ENCODE measurements at regions not wholly inside any gene's neighbourhood (a gene's known extent, or its start where the extent isn't known, plus 50 kb on each side); places are given as distances from the start of the nearest gene placed in this dataset.

DNA sequence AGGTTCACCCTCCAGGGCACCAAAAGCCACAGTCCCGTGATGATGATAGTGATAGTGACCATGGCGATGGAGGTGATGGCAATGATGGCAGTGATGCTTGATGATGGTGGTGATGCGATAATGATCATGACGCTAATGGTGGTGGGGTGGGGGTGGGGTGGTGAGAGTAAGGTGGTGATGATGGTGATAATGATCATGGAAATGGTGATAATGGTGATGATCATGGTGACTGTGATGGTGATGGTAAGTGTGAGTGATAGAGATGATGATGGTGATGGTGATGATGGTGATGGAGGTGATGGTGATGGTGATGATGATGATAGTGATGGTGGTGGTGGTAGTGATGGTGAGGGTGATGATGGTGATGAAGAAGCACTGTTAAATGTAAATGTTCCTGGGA, 96.9 kb downstream of the SYNE3 start:
- no peak for DNase-seq
- in situ Hi-C loops (cut with MboI; ENCODE audit: low pct_unique_long_range_greater_than_20kb, low sequenced_read_pairs) = no loop called here

- DNase-seq = no peak
- in situ Hi-C loops (cut with MboI; ENCODE audit: low pct_unique_long_range_greater_than_20kb, low sequenced_read_pairs) = no loop called here
Measured at GRCh38 chr14:95418858-95419257, 97.6 kb downstream of the SYNE3 start.

DNA sequence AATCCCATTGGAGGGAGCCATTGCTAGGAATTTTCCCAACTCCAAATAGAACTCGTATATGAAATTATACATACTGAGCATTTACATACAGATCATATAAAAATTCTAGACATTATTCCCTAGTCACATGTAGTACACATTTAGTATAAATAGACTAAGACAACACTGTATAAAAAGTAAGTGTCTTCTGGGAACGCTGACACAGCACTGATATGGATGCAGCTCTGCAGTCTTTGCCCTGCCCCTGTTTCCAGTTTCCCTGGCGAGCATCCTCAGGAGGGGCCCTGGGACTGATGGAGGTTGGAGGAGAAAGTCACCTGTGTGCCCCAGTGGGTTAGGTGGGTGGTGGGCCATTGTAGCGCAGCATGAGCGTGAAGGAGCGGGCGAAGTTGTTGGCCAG, 97.8 kb upstream of the CLMN start:
- DNase-seq = no peak
- in situ Hi-C loops (cut with MboI; ENCODE audit: low pct_unique_long_range_greater_than_20kb, low sequenced_read_pairs) = no loop called here

DNA sequence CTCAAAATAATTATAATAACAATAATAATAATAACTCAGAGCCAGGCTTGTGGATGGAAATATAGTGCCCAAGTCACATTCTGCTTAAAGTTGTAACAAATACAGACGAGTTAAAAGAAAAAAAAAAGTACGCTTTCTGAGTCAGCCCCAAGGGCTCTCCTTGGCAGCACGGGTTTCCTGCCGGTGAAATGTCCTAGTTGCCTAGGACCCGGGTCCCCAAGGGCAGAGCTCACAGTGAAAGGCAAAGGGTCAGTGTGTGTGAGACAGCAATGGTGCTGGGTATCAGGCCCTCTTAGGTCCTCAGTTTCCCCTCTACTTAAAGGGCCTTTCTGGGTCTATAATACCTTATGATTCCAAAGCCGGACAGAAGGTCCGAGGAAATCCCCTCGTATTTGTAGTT, 96.3 kb upstream of the CLMN start:
- no peak for DNase-seq
- in situ Hi-C loops (cut with MboI; ENCODE audit: low pct_unique_long_range_greater_than_20kb, low sequenced_read_pairs) = no loop called here

GRCh38 chr14:95413289-95414215, 93.8 kb upstream of the CLMN start:
- in situ Hi-C loops (cut with MboI; ENCODE audit: low pct_unique_long_range_greater_than_20kb, low sequenced_read_pairs) = no loop called here
- DNase-seq = no peak

DNA sequence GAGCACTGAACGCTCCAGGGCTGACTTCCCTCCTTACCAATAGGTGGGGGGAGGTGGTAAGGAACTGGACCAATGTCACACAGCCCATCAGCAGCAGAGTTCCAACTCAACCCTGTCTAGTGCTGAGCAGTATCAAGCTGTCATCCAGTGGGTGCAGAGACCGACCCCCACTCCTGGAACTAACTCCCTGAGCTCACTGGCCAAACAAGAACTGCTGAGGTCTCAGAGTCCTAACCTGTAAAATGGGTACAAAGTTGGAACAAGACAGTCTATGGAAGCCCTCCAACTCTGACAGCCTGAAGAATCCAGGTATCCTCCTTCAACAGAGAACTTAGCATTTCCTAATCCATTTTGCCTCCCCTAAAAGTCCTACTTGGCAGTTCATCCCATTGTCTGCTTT, 91.1 kb upstream of the CLMN start:
- DNase-seq = no peak
- in situ Hi-C loops (cut with MboI; ENCODE audit: low pct_unique_long_range_greater_than_20kb, low sequenced_read_pairs) = no loop called here

- no peak for DNase-seq
- in situ Hi-C loops (cut with MboI; ENCODE audit: low pct_unique_long_range_greater_than_20kb, low sequenced_read_pairs) = no loop called here
Measured at GRCh38 chr14:95409477-95410272, 90.0 kb upstream of the CLMN start.

DNA sequence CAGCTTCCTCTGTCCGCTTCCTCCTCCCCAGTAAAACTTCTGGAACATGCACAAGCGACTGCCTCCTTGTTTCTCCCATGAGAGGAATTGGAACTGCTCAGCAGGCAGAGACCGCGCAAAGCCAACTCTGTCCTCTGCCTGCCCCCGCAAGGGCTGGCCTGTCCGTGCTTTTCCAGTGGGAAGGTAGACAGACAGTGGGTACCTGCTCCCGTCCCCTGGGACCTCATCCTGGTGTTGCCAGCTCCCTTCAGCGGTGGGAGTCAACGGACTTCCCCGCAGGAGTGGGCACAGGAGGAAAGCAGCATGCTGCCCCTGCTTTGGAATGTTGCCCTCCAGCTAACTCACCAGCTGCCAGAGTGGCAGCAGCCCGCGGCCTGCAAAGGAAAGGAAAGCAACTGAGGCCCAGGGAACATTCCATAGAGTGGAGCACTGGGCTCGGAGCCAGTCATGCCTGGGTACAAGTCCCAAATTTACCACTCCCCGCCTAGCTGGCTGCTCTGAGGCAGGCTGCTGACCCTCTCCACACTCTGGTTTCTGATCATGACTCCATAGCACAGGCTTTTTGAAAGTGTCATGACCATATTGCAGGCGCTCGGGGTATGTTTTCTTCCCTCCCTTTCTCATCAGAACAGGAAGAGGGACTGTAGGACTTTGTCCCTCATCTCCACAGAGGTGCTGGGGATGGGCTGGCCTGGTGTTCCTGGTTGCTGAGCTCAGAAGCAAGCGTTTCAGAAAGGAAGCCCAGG, 89.2 kb upstream of the CLMN start:
- in situ Hi-C loops (cut with MboI; ENCODE audit: low pct_unique_long_range_greater_than_20kb, low sequenced_read_pairs) = no loop called here
- DNase-seq = no peak

- in situ Hi-C loops (cut with MboI; ENCODE audit: low pct_unique_long_range_greater_than_20kb, low sequenced_read_pairs) = no loop called here
Measured at GRCh38 chr14:95407354-95407753, 87.6 kb upstream of the CLMN start.

DNA sequence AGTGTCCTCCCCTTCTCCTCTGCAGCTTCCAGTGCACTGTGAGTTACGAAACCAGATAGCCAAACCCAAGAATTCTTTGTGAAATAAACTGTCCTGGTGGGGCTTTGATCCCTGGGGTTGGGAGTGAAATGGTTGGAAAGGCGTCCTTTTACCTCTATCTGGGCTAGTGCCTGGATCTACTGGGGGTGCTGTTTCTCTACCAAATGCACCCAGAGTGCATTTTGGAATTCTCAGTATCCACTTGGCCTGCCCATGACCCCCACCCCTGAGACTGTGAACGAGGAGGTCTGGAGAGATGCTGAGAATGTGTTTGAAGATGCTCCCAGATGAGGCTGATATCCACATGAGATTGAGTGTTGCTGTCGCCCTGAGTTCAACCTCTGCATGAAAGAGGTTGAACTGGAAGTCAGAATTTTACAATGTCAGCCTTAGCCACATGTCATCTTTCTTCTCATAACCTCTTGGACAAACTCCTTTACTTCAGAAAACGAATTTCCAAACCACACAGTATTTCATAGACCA, 87.1 kb upstream of the CLMN start:
- DNase-seq = no peak
- in situ Hi-C loops (cut with MboI; ENCODE audit: low pct_unique_long_range_greater_than_20kb, low sequenced_read_pairs) = no loop called here

More at GRCh38 chr14:95407354-95407753, 87.6 kb upstream of the CLMN start:
- no peak for DNase-seq

- in situ Hi-C loops (cut with MboI; ENCODE audit: low pct_unique_long_range_greater_than_20kb, low sequenced_read_pairs) = no loop called here
- DNase-seq = no peak
Measured at GRCh38 chr14:95404583-95404982, 84.9 kb upstream of the CLMN start.

DNA sequence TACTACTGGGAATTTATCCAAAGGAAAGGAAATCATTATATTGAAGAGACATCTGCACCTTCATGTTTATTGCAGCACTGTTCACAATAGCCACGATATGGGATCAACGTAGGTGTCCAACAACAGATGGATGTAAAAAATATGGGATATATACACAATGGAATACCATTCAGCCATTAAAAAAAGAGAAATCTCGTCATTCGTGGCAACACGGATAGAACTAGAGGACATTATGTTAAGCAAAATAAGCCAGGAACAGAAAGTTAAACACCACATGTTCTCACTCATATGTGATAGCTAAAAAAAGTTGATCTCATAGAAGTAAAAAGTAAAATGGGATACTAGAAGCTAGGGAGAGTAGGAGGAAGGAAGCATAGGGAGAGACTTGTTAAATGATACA, 82.9 kb upstream of the CLMN start:
- DNase-seq = no peak
- in situ Hi-C loops (cut with MboI; ENCODE audit: low pct_unique_long_range_greater_than_20kb, low sequenced_read_pairs) = no loop called here

- DNase-seq = no peak
- in situ Hi-C loops (cut with MboI; ENCODE audit: low pct_unique_long_range_greater_than_20kb, low sequenced_read_pairs) = no loop called here
Measured at GRCh38 chr14:95402176-95402575, 82.5 kb upstream of the CLMN start.

DNA sequence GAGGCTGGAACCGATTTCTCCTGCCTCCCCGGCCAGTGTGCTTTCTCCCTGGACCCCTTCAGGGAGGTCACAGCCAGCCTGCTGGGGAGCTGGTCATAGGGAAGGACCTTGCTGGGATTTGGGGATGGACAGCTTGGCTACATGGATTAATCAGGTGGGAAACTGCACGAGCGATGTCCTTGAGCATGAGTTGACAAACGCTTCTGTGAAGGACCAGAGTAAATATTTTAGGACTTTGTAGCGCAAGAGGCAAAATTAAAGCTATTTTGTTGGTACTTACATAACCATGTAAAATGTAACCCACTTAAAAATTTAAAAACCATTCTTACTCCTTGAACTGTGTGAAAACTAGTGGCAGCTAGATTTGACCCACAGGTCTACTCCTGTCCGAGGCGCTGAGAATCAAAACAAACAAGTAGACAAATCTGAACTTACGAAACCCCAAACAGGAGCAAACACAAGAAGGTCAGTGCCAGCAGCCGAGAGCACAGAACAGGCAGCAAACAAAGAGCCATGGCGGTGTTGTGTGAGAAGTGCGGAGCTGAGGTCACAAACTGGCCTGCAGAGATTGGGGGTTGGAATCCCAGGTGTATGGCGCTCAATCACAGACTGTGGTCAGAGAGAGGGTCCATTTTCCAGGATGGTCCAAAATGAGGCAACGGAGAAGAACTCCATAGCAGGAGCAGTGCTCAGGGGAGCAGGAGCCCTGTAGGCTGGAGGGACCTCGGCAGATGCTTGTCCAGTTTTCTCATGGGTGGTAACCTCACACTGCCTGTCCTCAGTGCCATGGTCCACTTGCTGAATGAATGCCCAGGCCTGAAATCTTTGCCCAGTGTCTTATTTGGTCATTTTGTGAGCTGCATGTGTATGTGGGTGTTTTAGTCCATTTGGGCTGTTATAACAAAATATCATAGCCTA, 79.2 kb upstream of the CLMN start:
- in situ Hi-C loops (cut with MboI; ENCODE audit: low pct_unique_long_range_greater_than_20kb, low sequenced_read_pairs) = no loop called here
- DNase-seq = no peak

DNA sequence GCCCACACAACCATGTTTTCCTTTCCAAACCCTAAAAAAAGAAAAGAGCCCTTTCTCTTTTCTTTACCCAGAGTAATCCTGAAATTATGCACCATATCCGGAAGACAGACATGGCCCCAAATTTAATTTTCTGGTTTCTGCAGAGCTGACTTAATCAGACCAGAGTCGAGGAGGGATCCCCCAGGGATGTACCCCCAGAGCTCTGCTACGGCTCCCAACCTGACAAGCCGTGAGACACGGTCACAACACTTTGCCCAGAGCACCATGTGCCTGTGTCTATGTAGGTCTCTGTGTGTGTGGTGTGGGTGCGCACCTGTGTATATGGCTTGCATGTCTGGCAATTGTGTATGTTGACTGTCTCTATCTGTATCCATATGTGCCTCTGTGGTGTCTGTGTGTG, 77.6 kb upstream of the CLMN start:
- DNase-seq = no peak
- in situ Hi-C loops (cut with MboI; ENCODE audit: low pct_unique_long_range_greater_than_20kb, low sequenced_read_pairs) = no loop called here

- in situ Hi-C loops (cut with MboI; ENCODE audit: low pct_unique_long_range_greater_than_20kb, low sequenced_read_pairs) = no loop called here
Measured at GRCh38 chr14:95396221-95396620, 76.5 kb upstream of the CLMN start.

DNA sequence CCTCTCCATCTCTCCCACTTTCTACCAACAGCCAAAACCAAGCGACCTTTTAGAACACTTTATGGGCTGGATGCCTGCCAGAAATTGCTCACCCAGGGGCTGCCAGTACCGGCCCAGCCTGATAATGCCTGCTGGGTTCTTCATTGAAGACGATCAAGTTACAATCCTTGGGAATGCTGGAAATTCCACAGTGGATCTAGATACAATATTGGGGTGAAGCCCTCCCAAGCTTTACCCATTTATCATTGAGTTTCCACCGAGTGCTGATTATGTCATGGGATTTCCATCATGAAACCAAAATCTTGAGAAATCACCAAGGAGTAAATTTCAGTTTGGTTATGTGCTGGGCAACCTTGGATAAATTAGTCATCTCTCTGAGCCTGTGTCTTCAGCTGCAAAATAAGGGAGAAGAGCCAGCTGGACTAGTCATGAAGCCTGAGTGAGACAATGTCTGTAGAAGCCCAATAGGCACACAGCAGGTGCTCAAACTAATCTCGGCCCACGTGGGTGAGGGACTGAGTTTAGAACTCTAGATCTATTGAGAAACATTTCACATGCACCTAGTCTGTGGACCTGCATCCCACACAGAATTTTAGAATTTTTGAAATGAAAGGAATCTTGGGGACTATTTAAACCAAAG, 75.5 kb upstream of the CLMN start:
- DNase-seq = no peak
- in situ Hi-C loops (cut with MboI; ENCODE audit: low pct_unique_long_range_greater_than_20kb, low sequenced_read_pairs) = no loop called here

More at GRCh38 chr14:95396221-95396620, 76.5 kb upstream of the CLMN start:
- DNase-seq = peak; percentile 5
